ENCODE measurements at regions not wholly inside any gene's neighbourhood (a gene's known extent, or its start where the extent isn't known, plus 50 kb on each side); places are given as distances from the start of the nearest gene placed in this dataset.

GRCh38 chr15:93289941-93290617 is 201.1 kb upstream of the RGMA start:
- Histone ChIP-seq H3K4ac (replicated peaks; ENCODE audit: insufficient read length, low read depth, low read length) (no peak overlapping the region), H3K4me3 (ENCODE audit: extremely low read depth in 1 of 4, insufficient read depth in 2 of 4, low read depth in 3 of 4, low read length in 4 of 4) (no peak overlapping the region), H4K8ac (ENCODE audit: extremely low read depth, insufficient read depth, low read length) (no peak overlapping the region), H3K27ac (ENCODE audit: low read depth, low read length) (no peak overlapping the region), H3K36me3 (ENCODE audit: control insufficient read depth in 2 of 4, insufficient read depth in 4 of 4, low read length in 3 of 4) (no peaks in the 10 kb centered on the region), H3K18ac (ENCODE audit: extremely low read depth, low read length) (no peak overlapping the region), H2BK15ac (ENCODE audit: low read length) (no peak overlapping the region), H3K9ac (replicated peaks in 1 of 4; ENCODE audit: extremely low read depth in 1 of 4, low read depth in 3 of 4, low read length in 3 of 4) (no peak overlapping the region), H3K4me2 (ENCODE audit: insufficient read depth in 1 of 2, low read depth in 2 of 2, low read length in 2 of 2) (no peak overlapping the region), H3K14ac (ENCODE audit: insufficient read length) (no peak overlapping the region), H3K27me3 (replicated peaks in 1 of 4; ENCODE audit: control insufficient read depth in 3 of 4, extremely low read depth in 1 of 4, insufficient read depth in 3 of 4, low read length in 3 of 4) (no peaks in the 10 kb centered on the region), H2AFZ (ENCODE audit: low read length) (no peak overlapping the region), H4K91ac (replicated peaks; ENCODE audit: insufficient read length, low read length) (peak overlapping the region; percentile 69), H2AK5ac (ENCODE audit: low read depth, low read length) (no peak overlapping the region), H2BK20ac (ENCODE audit: low read length) (no peak overlapping the region), H3K79me2 (ENCODE audit: control insufficient read depth in 1 of 2, insufficient read depth in 2 of 2, low read length in 2 of 2) (no peaks in the 10 kb centered on the region), H4K5ac (ENCODE audit: insufficient read length, low read depth, low read length) (no peak overlapping the region), H3K56ac (replicated peaks; ENCODE audit: insufficient read length, low read depth, low read length) (no peak overlapping the region), H3K23ac (ENCODE audit: insufficient read length) (no peak overlapping the region), H4K20me1 (replicated peaks in 1 of 2; ENCODE audit: control insufficient read depth in 1 of 2, insufficient read depth in 2 of 2, low read length in 2 of 2) (no peaks in the 10 kb centered on the region), H2BK5ac (ENCODE audit: low read depth, low read length) (no peak overlapping the region), H3K4me1 (replicated peaks in 1 of 4; ENCODE audit: control insufficient read depth in 3 of 4, insufficient read depth in 4 of 4, low read length in 3 of 4) (peaks cover 0 to 3% (median 0%) of the 10 kb centered on the region in 4 experiments; a peak in 1 of 7 replicates), H2BK12ac (ENCODE audit: low read depth, low read length) (no peak overlapping the region), H2BK120ac (replicated peaks; ENCODE audit: low read depth, low read length) (no peak overlapping the region), H3K9me3 (ENCODE audit: insufficient read depth in 2 of 2, low read depth in 1 of 2, low read length in 1 of 2) (no peaks in the 10 kb centered on the region), H3K23me2 (ENCODE audit: low read depth, low read length) (no peaks in the 10 kb centered on the region), H3K79me1 (ENCODE audit: low read depth, low read length) (no peaks in the 10 kb centered on the region)
- CTCF ChIA-PET (ENCODE audit: partially characterized antibody): interaction anchor here (0.8 kb wide), 1 partner anchor 9 kb away, joined by 4 read pairs; no protein-coding TSS in a partner anchor
- POLR2A ChIA-PET (ENCODE audit: partially characterized antibody): interaction anchor here (1.0 kb wide), 1 partner anchor 36 kb away, joined by 3 read pairs; no protein-coding TSS in a partner anchor
- TF ChIP-seq POU5F1 (IDR thresholded peaks at IDR 0.05; ENCODE audit: low read depth, low read length) (no peak), SIN3A (conservative IDR thresholded peaks at IDR 0.05 in 1 of 2, IDR thresholded peaks at IDR 0.05 in 1 of 2; ENCODE audit: low read depth in 1 of 2, low read length in 2 of 2) (no peak), HDAC6 (IDR thresholded peaks at IDR 0.05; ENCODE audit: low read depth, low read length) (no peak), CBX8 (IDR thresholded peaks at IDR 0.05; ENCODE audit: borderline replicate concordance, low read depth, low read length) (no peak), SIX5 (IDR thresholded peaks at IDR 0.05; ENCODE audit: low read depth, low read length) (no peak), CHD2 (IDR thresholded peaks at IDR 0.05; ENCODE audit: low read length) (no peak), SP4 (IDR thresholded peaks at IDR 0.05; ENCODE audit: low read length) (no peak), KDM1A (IDR thresholded peaks at IDR 0.05; ENCODE audit: borderline replicate concordance, low read length) (no peak), POLR2A (IDR thresholded peaks at IDR 0.05; ENCODE audit: control extremely low read depth in 1 of 2, low read depth in 2 of 2, low read length in 2 of 2) (no peak), SUZ12 (IDR thresholded peaks at IDR 0.05; ENCODE audit: low read length) (no peak), EGR1 (IDR thresholded peaks at IDR 0.05; ENCODE audit: borderline replicate concordance, low read depth, low read length) (no peak), JUND (IDR thresholded peaks at IDR 0.05; ENCODE audit: low read length) (no peak), RAD21 (IDR thresholded peaks at IDR 0.05 in 1 of 2, conservative IDR thresholded peaks at IDR 0.05 in 1 of 2; ENCODE audit: low read depth in 2 of 2, low read length in 2 of 2) (no peak), FOSL1 (IDR thresholded peaks at IDR 0.05; ENCODE audit: insufficient read depth, low read depth, low read length) (no peak)
- WGBS, 2 experiments (ENCODE audit: extremely low coverage in 1 of 2, insufficient coverage in 1 of 2, insufficient read length in 1 of 2, insufficient replicate concordance in 2 of 2, low coverage in 1 of 2, low lambda C conversion rate in 2 of 2, missing lambda C conversion rate in 1 of 2): 82% methylated on average over 10 of the region's 10 CpGs; no CpG with 5 or more reads in 1 of the 2 experiments
- DNase-seq (ENCODE audit: low read depth in 1 of 2, low spot score in 2 of 2) (no peak), FAIRE-seq (no peak)

All from H1 (cell line).